Limb (tissue), 2 donors: ENCODE measurements at regions not wholly inside any gene's neighbourhood (a gene's known extent, or its start where the extent isn't known, plus 50 kb on each side); places are given as distances from the start of the nearest gene placed in this dataset.
"Not testable (repeated sequence)": the region's sequence is repeated elsewhere in the genome, so short reads cannot be mapped to it uniquely, and the experiment has no call there.

Experiments used
- DNase-seq, 2 donors: peaks; one replicate each; pipeline ENCODE4 v3.0.0-alpha.2; 2016; ENCODE audit errors: extremely low spot score in 2 of 2

DNA sequence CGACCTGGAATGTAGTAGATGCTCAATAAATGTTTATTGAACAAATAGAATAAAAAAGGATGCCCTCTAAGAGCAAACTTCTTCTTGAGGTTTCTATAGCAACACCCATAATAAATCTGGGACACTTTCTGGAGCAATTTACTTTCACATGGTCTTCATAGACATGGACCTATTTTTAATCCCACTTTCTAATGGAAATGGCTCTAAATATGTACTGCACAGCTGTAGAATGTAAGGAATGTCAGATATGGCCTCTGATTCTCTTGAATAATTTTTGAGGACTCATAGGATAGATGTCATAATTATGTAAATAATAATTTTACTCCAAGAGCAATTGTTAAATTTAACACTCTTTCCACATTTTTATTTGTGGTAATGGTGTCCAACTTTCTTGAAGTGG, 133.5 kb upstream of the DAAM1 start:
- no peak for DNase-seq

GRCh38 chr14:59055439-59056045, 132.9 kb upstream of the DAAM1 start:
- DNase-seq = peak; percentile 46 to 78

DNA sequence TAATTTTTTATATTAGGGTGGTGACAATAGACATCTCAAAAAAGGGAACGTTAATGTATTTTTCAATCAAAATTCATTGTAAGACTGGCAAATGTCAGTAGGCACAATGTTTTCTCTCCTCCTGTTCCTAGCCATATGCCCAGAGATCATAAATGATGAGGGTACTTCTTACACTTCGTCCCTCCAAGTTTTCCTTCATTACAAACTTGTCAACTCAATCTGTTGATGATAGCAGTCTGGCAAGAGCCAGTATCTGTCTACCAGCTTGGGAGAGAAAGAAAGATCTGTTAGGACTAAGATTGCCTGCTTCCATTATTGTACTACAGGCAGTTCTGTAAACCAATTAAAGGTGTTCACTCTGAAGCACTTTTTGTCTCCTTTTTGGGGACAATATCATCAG, 130.9 kb upstream of the DAAM1 start:
- no peak for DNase-seq

DNA sequence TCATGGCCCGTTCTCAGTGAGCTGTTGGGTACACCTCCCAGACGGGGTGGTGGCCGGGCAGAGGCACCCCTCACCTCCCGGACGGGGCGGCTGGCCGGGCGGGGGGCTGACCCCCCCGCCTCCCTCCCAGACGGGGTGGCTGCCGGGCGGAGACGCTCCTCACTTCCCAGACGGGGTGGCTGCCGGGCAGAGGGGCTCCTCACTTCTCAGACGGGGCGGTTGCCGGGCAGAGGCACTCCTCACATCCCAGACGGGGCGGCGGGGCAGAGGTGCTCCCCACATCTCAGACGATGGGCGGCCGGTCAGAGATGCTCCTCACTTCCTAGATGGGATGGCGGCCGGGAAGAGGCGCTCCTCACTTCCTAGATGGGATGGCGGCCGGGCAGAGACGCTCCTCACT, 129.7 kb upstream of the DAAM1 start:
- not testable (repeated sequence) for DNase-seq

DNA sequence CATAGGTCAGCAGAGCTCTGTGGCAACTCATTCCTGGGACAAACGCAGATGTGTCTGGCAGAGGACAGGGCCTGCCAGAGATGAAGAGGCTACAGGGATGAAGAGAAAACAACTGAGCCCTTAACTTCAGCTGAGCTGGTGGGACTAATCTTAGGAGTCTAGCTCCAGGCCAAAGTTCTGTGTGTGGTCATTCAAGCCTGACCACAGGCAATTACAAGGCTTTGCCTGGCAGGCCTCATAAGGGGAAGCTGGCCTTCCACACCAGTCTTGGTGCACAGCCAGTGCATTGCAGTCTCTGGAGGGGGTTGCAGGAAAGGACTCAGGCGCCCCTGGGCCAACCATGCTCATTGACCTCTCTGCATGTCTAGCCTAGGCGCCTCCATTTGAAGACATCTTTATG, 127.6 kb upstream of the DAAM1 start:
- DNase-seq = no peak

DNA sequence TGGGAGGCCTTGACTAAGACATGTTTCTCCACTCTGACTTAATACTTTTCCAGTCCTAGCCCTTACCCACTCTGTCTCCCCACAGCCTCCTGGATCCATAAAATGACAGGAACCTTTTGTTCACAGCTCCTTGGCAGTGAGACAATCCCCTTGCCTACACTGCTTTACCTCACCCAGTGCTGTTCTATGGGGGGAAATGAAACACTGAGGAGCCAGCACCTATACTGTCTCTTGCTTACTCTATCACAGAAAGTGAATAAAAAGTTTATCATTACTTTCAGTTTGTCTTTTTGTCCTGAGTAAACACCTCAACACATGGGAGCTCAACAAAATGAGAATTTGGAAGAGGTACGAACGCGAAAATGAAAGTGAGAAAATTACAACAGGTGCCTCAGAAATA, 127.2 kb upstream of the DAAM1 start:
- DNase-seq = no peak

DNA sequence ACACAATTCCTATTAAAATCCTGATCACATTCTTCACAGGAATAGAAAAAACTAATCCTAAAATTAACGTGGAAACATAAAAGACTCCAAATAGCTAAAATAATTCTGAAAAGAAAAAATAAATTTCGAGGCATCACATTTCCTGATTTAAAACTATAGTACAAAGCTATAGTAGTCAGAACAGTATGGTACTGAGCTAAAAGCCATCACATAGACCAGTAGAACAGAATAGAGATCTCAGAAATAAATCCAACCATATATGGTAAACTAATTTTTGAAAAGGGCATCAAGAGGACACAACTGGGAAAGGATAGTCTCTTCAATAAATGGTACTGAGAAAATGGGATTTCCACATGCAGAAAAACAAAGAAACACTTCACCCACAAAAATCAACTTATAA, 125.2 kb upstream of the DAAM1 start:
- DNase-seq = no peak

- DNase-seq = no peak
These were observed 121.2 kb upstream of the DAAM1 start for GRCh38 chr14:59067127-59067894.

- no peak for DNase-seq
These were observed 119.2 kb upstream of the DAAM1 start for GRCh38 chr14:59069163-59069854.

DNA sequence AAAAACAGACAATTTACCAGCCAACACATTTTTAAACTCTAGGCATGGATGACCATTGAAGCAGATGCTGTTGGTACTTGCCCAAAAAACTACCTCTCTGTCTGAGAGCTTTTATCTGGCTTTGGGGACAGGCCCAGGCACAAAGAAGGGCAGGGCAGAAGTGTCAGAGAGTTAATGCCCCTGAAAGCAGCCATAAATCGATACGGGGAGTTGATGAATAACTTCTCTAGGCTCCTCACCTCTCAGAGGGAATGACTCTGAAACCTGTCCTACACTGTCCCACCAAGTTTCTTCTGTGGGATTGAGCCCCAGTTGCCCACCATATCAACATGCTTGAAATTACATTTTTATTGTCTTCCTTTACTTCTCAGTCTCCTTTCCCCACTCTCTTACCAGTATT, 113.0 kb upstream of the DAAM1 start:
- no peak for DNase-seq

DNA sequence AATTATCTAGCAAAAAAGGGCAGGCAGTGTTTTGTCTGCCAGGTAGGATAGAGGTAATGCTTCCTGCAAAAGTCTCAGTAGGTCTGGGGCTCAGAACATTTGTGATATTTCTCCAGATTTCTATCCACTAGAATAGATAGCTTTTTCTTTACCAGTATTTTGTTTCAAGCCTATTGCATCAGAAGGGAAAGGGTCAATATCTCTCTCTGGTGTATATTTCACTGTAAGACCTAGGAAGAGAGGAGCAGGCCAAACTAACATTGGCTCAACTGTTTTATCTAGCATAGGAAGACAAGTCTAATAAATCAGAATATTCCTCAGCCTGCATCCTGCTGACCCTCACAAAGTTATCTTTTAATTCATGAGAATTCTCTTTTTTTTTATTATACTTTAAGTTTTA, 106.7 kb upstream of the DAAM1 start:
- DNase-seq = no peak

DNA sequence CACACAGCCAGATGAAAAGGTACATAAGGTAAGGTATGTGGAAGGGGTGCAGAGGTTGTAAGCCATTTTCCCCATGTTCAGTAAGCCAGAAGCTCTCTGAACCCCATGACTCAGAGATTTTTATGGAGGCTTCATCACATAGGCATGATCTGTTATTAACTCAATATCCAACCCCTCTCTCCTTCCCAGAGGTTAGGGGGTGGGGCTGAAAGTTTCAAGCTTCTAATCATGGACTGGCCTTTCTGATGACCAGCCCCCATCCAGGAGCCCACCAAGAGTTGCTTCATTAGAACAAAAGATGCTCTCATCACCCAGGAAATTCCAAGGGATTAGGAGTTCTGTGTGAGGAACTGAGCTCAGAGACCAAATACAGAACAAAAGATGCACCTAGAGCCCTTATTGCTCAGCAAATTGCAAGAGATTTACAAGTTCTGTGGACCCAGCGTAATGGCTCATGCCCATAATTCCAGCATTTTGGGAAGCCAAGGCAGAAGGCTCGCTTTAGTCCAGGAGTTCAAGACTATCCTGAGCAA, 103.2 kb upstream of the DAAM1 start:
- DNase-seq = no peak

DNA sequence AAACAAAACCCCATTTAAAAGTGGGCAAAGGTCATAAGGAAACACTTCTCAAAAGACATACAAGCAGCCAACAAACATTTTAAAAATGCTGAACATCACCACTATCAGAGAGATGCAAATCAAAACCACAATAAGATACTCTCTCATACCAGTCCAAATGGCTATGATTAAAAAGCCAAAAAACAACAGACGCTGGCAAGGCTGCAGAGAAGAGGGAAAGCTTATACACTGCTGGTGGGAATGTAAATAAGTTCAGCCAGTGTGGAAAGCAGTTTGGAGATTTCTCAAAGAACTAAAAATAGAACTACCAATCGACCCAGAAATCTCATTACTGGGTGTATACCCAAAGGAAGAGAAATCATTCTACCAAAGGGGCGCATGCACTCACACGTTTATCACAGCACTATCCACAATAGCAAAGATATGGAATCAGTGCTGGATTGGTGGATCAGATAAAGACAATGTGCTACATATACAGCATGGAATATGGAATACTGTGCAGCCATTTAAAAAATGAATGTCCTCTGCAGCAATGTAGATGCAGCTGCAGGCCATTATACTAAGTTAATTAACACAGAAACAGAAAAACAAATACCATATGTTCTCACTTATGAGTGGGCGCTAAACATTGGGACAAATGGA, 102.1 kb upstream of the DAAM1 start:
- no peak for DNase-seq

- no peak for DNase-seq
These were observed 101.2 kb upstream of the DAAM1 start for GRCh38 chr14:59087240-59087639.

DNA sequence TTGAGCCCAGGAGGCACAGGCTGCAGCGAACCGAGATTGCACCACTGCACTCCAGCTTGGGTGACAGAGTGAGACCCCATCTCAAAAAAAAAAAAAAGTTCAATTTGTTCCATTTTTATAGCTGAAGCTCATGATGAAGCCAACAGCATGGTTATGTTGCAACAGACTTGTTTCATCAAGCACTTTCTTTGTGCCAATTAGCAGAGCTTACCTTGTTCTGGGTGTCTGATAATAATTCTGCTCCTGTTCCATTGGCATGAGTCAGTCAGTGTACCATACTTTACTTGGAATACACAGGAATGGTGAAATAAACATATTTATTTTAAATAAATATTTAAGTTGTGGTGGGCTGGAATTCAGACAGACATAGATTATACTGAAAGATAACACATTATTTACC, 100.8 kb upstream of the DAAM1 start:
- DNase-seq = no peak

DNA sequence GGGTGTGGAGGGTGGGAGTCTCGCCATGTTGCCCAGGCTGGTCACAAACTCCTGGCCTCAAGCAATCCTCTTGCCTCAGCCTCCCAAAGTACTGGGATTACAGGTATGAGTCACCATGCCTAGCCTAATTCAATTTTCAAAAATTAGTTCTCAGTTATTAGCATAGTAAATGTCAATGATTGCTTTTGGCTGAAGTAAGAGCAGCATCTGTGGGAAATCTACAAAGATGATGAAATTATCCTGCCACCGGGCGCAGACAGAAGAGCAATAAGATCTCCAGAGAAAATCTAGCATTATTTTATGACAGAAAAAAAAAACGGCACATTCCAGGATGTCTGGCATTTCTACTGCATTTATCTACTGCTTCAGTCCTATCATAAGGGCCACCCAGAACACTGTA, 97.9 kb upstream of the DAAM1 start:
- DNase-seq = no peak

- DNase-seq = no peak
These were observed 97.1 kb upstream of the DAAM1 start for GRCh38 chr14:59091404-59091803.

DNA sequence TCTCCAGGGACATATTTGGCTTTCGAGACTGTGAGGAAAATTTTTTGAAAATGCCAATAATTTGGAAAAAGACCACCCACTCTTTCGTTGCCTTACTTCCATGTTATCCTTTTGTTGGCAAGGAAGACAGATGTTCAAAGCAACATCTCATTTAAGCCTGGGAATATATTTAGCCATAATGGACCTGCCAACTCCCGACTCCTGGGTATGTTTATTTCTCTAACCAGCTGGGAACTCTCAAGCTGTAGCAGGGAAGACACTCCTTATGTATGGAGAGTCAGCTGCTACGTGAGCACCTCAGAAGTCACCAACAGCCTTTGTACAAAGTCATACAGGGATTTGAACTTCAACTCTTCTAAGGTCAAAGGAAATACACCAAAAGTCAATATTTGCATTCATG, 96.5 kb upstream of the DAAM1 start:
- no peak for DNase-seq

GRCh38 chr14:59093902-59094301, 94.6 kb upstream of the DAAM1 start:
- DNase-seq = no peak

GRCh38 chr14:59096303-59096702, 92.2 kb upstream of the DAAM1 start:
- no peak for DNase-seq

GRCh38 chr14:59097681-59098080, 90.8 kb upstream of the DAAM1 start:
- no peak for DNase-seq

- no peak for DNase-seq
These were observed 90.1 kb upstream of the DAAM1 start for GRCh38 chr14:59098377-59098776.
